IgD-negative memory B cell (primary cell): ENCODE measurements at regions not wholly inside any gene's neighbourhood (a gene's known extent, or its start where the extent isn't known, plus 50 kb on each side); places are given as distances from the start of the nearest gene placed in this dataset.

ENCODE experiments used
- H3K27ac Mint-ChIP-seq, 3 donors: one replicate each; pipeline ENCODE4 v1.8.0; 2020 to 2022; ENCODE audit warnings: mild to moderate bottlenecking in 3 of 3, mixed read lengths in 3 of 3, moderate library complexity in 1 of 3
- H3K27me3 Mint-ChIP-seq: one replicate; pipeline ENCODE4 v1.8.0; 2021; ENCODE audit warnings: mixed read lengths
- H3K36me3 Mint-ChIP-seq: one replicate; pipeline ENCODE4 v1.8.0; 2020; ENCODE audit warnings: mild to moderate bottlenecking, mixed read lengths
- H3K4me1 Mint-ChIP-seq, 3 donors: one replicate each; pipeline ENCODE4 v1.8.0; 2020 to 2022; ENCODE audit warnings: mixed read lengths in 3 of 3, mild to moderate bottlenecking in 1 of 3
- H3K4me3 Mint-ChIP-seq, 4 donors: one replicate each; pipeline ENCODE4 v1.8.0; 2020 to 2022; ENCODE audit warnings: mild to moderate bottlenecking in 4 of 4, mixed read lengths in 4 of 4, moderate library complexity in 3 of 4
- H3K9me3 Mint-ChIP-seq, 3 donors: one replicate each; pipeline ENCODE4 v1.8.0; 2020 to 2021; ENCODE audit warnings: mixed read lengths in 3 of 3, mild to moderate bottlenecking in 1 of 3

- no peak overlapping the region for H3K27ac Mint-ChIP-seq
- no peak overlapping the region for H3K4me3 Mint-ChIP-seq
Observed at GRCh38 chr4:14265651-14266050, 638.1 kb upstream of the BOD1L1 start.

GRCh38 chr4:14267373-14268060 is 640.0 kb upstream of the BOD1L1 start:
- no peak overlapping the region for H3K27ac Mint-ChIP-seq
- H3K36me3 Mint-ChIP-seq = no peaks in the 10 kb centered on the region
- H3K9me3 Mint-ChIP-seq = no peaks in the 10 kb centered on the region
- peaks cover 16 to 20% (median 19%) of the 10 kb centered on the region in 3 donors for H3K4me1 Mint-ChIP-seq
- H3K4me3 Mint-ChIP-seq = no peak overlapping the region
- no peaks in the 10 kb centered on the region for H3K27me3 Mint-ChIP-seq

More at GRCh38 chr4:14265651-14266050, 638.1 kb upstream of the BOD1L1 start:
- H3K4me1 Mint-ChIP-seq = peaks cover 6 to 9% (median 8%) of the 10 kb centered on the region in 3 donors
- H3K9me3 Mint-ChIP-seq = no peaks in the 10 kb centered on the region
- H3K36me3 Mint-ChIP-seq = no peaks in the 10 kb centered on the region
- H3K27me3 Mint-ChIP-seq = no peaks in the 10 kb centered on the region

- Mint-ChIP-seq H3K4me3 (peak overlapping the region in 2 of 4 donors; percentile 7 to 63), H3K4me1 (peaks cover 22 to 29% (median 25%) of the 10 kb centered on the region in 3 donors)
Observed at GRCh38 chr4:14269824-14270223, 642.3 kb upstream of the BOD1L1 start.

GRCh38 chr4:14272206-14272605 is 644.7 kb upstream of the BOD1L1 start:
- Mint-ChIP-seq H3K27me3 (no peaks in the 10 kb centered on the region), H3K36me3 (no peaks in the 10 kb centered on the region), H3K4me3 (no peak overlapping the region), H3K27ac (no peak overlapping the region), H3K9me3 (peaks cover 0 to 3% (median 0%) of the 10 kb centered on the region in 3 donors), H3K4me1 (peaks cover 22 to 31% (median 25%) of the 10 kb centered on the region in 3 donors)

More at GRCh38 chr4:14269824-14270223, 642.3 kb upstream of the BOD1L1 start:
- no peaks in the 10 kb centered on the region for H3K9me3 Mint-ChIP-seq
- no peaks in the 10 kb centered on the region for H3K27me3 Mint-ChIP-seq
- peak overlapping the region in 1 of 3 donors; percentile 9 for H3K27ac Mint-ChIP-seq
- no peaks in the 10 kb centered on the region for H3K36me3 Mint-ChIP-seq

- H3K36me3 Mint-ChIP-seq = no peaks in the 10 kb centered on the region
- no peaks in the 10 kb centered on the region for H3K27me3 Mint-ChIP-seq
- peaks cover 4 to 15% (median 13%) of the 10 kb centered on the region in 3 donors for H3K4me1 Mint-ChIP-seq
- peaks cover 0 to 3% (median 0%) of the 10 kb centered on the region in 3 donors for H3K9me3 Mint-ChIP-seq
- H3K27ac Mint-ChIP-seq = no peak overlapping the region
- H3K4me3 Mint-ChIP-seq = no peak overlapping the region
Observed at GRCh38 chr4:14277505-14277904, 650.0 kb upstream of the BOD1L1 start.

- Mint-ChIP-seq H3K4me1 (peaks cover 3 to 5% (median 3%) of the 10 kb centered on the region in 3 donors), H3K27ac (no peak overlapping the region), H3K27me3 (no peaks in the 10 kb centered on the region), H3K9me3 (peaks cover 0 to 2% (median 0%) of the 10 kb centered on the region in 3 donors), H3K36me3 (no peaks in the 10 kb centered on the region), H3K4me3 (no peak overlapping the region)
Observed at GRCh38 chr4:14280567-14280966, 653.0 kb upstream of the BOD1L1 start.

- no peak overlapping the region for H3K27ac Mint-ChIP-seq
- H3K4me1 Mint-ChIP-seq = peaks cover under 1 to 3% (median 2%) of the 10 kb centered on the region in 3 donors
- peaks cover 3 to 17% (median 4%) of the 10 kb centered on the region in 3 donors for H3K9me3 Mint-ChIP-seq
- H3K27me3 Mint-ChIP-seq = no peaks in the 10 kb centered on the region
- H3K36me3 Mint-ChIP-seq = peaks cover 3% of the 10 kb centered on the region
- H3K4me3 Mint-ChIP-seq = no peak overlapping the region
Observed at GRCh38 chr4:14284578-14284977, 657.1 kb upstream of the BOD1L1 start.

- no peaks in the 10 kb centered on the region for H3K4me1 Mint-ChIP-seq
- H3K9me3 Mint-ChIP-seq = peaks cover 3 to 17% (median 4%) of the 10 kb centered on the region in 3 donors
- H3K4me3 Mint-ChIP-seq = no peak overlapping the region
- H3K27ac Mint-ChIP-seq = no peak overlapping the region
- H3K27me3 Mint-ChIP-seq = no peaks in the 10 kb centered on the region
- H3K36me3 Mint-ChIP-seq = peaks cover 6% of the 10 kb centered on the region
Observed at GRCh38 chr4:14289708-14290107, 662.2 kb upstream of the BOD1L1 start.

GRCh38 chr4:14293582-14293981 is 666.1 kb upstream of the BOD1L1 start:
- peak overlapping the region in 1 of 3 donors; percentile 72 for H3K27ac Mint-ChIP-seq
- H3K4me3 Mint-ChIP-seq = peak overlapping the region in 1 of 4 donors; percentile 49
- H3K9me3 Mint-ChIP-seq = peaks cover 0 to 3% (median 3%) of the 10 kb centered on the region in 3 donors

GRCh38 chr4:14294611-14295010 is 667.1 kb upstream of the BOD1L1 start:
- peaks cover 2% of the 10 kb centered on the region for H3K27me3 Mint-ChIP-seq
- no peak overlapping the region for H3K27ac Mint-ChIP-seq
- H3K4me1 Mint-ChIP-seq = no peaks in the 10 kb centered on the region
- H3K9me3 Mint-ChIP-seq = peaks cover 0 to 3% (median 0%) of the 10 kb centered on the region in 3 donors
- no peak overlapping the region for H3K4me3 Mint-ChIP-seq
- peaks cover 2% of the 10 kb centered on the region for H3K36me3 Mint-ChIP-seq

More at GRCh38 chr4:14293582-14293981, 666.1 kb upstream of the BOD1L1 start:
- Mint-ChIP-seq H3K36me3 (peaks cover 6% of the 10 kb centered on the region), H3K4me1 (no peaks in the 10 kb centered on the region), H3K27me3 (peaks cover 2% of the 10 kb centered on the region)

GRCh38 chr4:14299166-14299565 is 671.6 kb upstream of the BOD1L1 start:
- peaks cover 0 to 4% (median 1%) of the 10 kb centered on the region in 3 donors for H3K4me1 Mint-ChIP-seq
- no peak overlapping the region for H3K27ac Mint-ChIP-seq
- H3K9me3 Mint-ChIP-seq = peaks cover 0 to 4% (median 2%) of the 10 kb centered on the region in 3 donors
- no peak overlapping the region for H3K4me3 Mint-ChIP-seq
- no peaks in the 10 kb centered on the region for H3K36me3 Mint-ChIP-seq
- peaks cover 2% of the 10 kb centered on the region for H3K27me3 Mint-ChIP-seq

- no peaks in the 10 kb centered on the region for H3K27me3 Mint-ChIP-seq
- peaks cover 0 to 2% (median 2%) of the 10 kb centered on the region in 3 donors for H3K9me3 Mint-ChIP-seq
- no peak overlapping the region for H3K4me3 Mint-ChIP-seq
- H3K27ac Mint-ChIP-seq = peak overlapping the region in 1 of 3 donors; percentile 14
- no peaks in the 10 kb centered on the region for H3K36me3 Mint-ChIP-seq
- peaks cover 6 to 12% (median 7%) of the 10 kb centered on the region in 3 donors for H3K4me1 Mint-ChIP-seq
Observed at GRCh38 chr4:14302021-14302420, 674.5 kb upstream of the BOD1L1 start.

- no peak overlapping the region for H3K4me3 Mint-ChIP-seq
- H3K36me3 Mint-ChIP-seq = no peaks in the 10 kb centered on the region
- H3K9me3 Mint-ChIP-seq = peaks cover 0 to 2% (median 2%) of the 10 kb centered on the region in 3 donors
- H3K27me3 Mint-ChIP-seq = no peaks in the 10 kb centered on the region
- H3K4me1 Mint-ChIP-seq = peaks cover 6 to 12% (median 7%) of the 10 kb centered on the region in 3 donors
- H3K27ac Mint-ChIP-seq = no peak overlapping the region
Observed at GRCh38 chr4:14303856-14304255, 676.3 kb upstream of the BOD1L1 start.

- Mint-ChIP-seq H3K27ac (no peak overlapping the region), H3K36me3 (no peaks in the 10 kb centered on the region), H3K9me3 (peaks cover 0 to 2% (median 0%) of the 10 kb centered on the region in 3 donors), H3K4me1 (peaks cover 14 to 22% (median 16%) of the 10 kb centered on the region in 3 donors), H3K27me3 (no peaks in the 10 kb centered on the region), H3K4me3 (no peak overlapping the region)
Observed at GRCh38 chr4:14308229-14308651, 680.7 kb upstream of the BOD1L1 start.

- H3K9me3 Mint-ChIP-seq = peaks cover 0 to 2% (median 0%) of the 10 kb centered on the region in 3 donors
- H3K36me3 Mint-ChIP-seq = no peaks in the 10 kb centered on the region
- H3K27ac Mint-ChIP-seq = no peak overlapping the region
- H3K27me3 Mint-ChIP-seq = no peaks in the 10 kb centered on the region
- peaks cover 14 to 18% (median 15%) of the 10 kb centered on the region in 3 donors for H3K4me1 Mint-ChIP-seq
- no peak overlapping the region for H3K4me3 Mint-ChIP-seq
Observed at GRCh38 chr4:14309431-14309830, 681.9 kb upstream of the BOD1L1 start.
